ENCODE measurements at regions not wholly inside any gene's neighbourhood (a gene's known extent, or its start where the extent isn't known, plus 50 kb on each side); places are given as distances from the start of the nearest gene placed in this dataset.

- DNase-seq (ENCODE audit: low read depth in 1 of 2, low spot score in 1 of 2) (no peak), ATAC-seq (no peak), FAIRE-seq (no peak)
- ChIA-PET POLR2A (no interaction called here), CTCF (interaction anchor here (1.1 kb wide), 1 partner anchor 11 kb away, joined by 6 read pairs; no protein-coding TSS in a partner anchor)
- 42% methylated on average over 4 of the region's 4 CpGs for WGBS (ENCODE audit: missing lambda C conversion rate)
- H3K9me3 ChIP-seq = 0 out of 3 replicates have a peak, but pooled peaks cover 4% of the 10 kb centered on the region
- H3K4me3 ChIP-seq = no peak overlapping the region
- H3K4me1 ChIP-seq = no peaks in the 10 kb centered on the region
- H3K4me2 ChIP-seq = no peak overlapping the region
- H3K27ac ChIP-seq = no peak overlapping the region
- TF ChIP-seq ATOH8 (CRISPR knock-in tag; IDR thresholded peaks at IDR 0.05; ENCODE audit: low read depth) (no peak), FOXS1 (CRISPR knock-in tag; IDR thresholded peaks at IDR 0.05) (no peak), KDM5A (IDR thresholded peaks at IDR 0.05) (no peak), CBX2 (IDR thresholded peaks at IDR 0.05; ENCODE audit: borderline replicate concordance, low read depth) (no peak), ZC3H11A (IDR thresholded peaks at IDR 0.05) (no peak), EP300 (IDR thresholded peaks at IDR 0.05) (no peak), TP53 (CRISPR knock-in tag; IDR thresholded peaks at IDR 0.05) (no peak), ZNF302 (CRISPR knock-in tag; IDR thresholded peaks at IDR 0.05) (no peak), HOXB13 (CRISPR knock-in tag; IDR thresholded peaks at IDR 0.05; ENCODE audit: low read depth) (no peak), MAZ (IDR thresholded peaks at IDR 0.05; ENCODE audit: borderline replicate concordance, low read depth, low read length) (no peak), ESRRA (IDR thresholded peaks at IDR 0.05; ENCODE audit: borderline replicate concordance, low read length) (no peak), HDAC2 (IDR thresholded peaks at IDR 0.05) (no peak), NR3C1 (IDR thresholded peaks at IDR 0.05) (no peak), TFCP2L1 (CRISPR knock-in tag; IDR thresholded peaks at IDR 0.05) (no peak), RNF2 (IDR thresholded peaks at IDR 0.05; ENCODE audit: borderline replicate concordance, low read depth) (no peak), HEYL (CRISPR knock-in tag; IDR thresholded peaks at IDR 0.05) (no peak), RCOR1 (IDR thresholded peaks at IDR 0.05; ENCODE audit: low read depth, low read length) (no peak)
Measured at GRCh38 chr9:88641456-88642240, 106.7 kb downstream of the NXNL2 start.

- H3K27ac ChIP-seq = no peak overlapping the region
- POLR2A ChIA-PET = no interaction called here
- DNase-seq (ENCODE audit: low read depth in 1 of 2, low spot score in 1 of 2) = no peak
- no peak for TF ChIP-seq RCOR1 (IDR thresholded peaks at IDR 0.05; ENCODE audit: low read depth, low read length)
- no peak for TF ChIP-seq RNF2 (IDR thresholded peaks at IDR 0.05; ENCODE audit: borderline replicate concordance, low read depth)
- TF ChIP-seq MAFK (IDR thresholded peaks at IDR 0.05; ENCODE audit: partially characterized antibody) = peak; percentile 97
- no peak for TF ChIP-seq EHF (CRISPR knock-in tag; IDR thresholded peaks at IDR 0.05)
- TF ChIP-seq HOXA7 (CRISPR knock-in tag; IDR thresholded peaks at IDR 0.05) = no peak
- CTCF ChIA-PET = no interaction called here
- no peaks in the 10 kb centered on the region for H3K4me1 ChIP-seq
- ATAC-seq = no peak
- no peak overlapping the region for H3K4me2 ChIP-seq
- no peak for FAIRE-seq
- H3K9me3 ChIP-seq = 0 out of 3 replicates have a peak, but pooled peaks cover 4% of the 10 kb centered on the region
- H3K4me3 ChIP-seq = no peak overlapping the region
Measured at GRCh38 chr9:88642336-88642735, 107.4 kb downstream of the NXNL2 start.

- DNase-seq (ENCODE audit: low read depth in 1 of 2, low spot score in 1 of 2) = no peak
- Histone ChIP-seq H3K4me3 (no peak overlapping the region), H3K4me1 (no peaks in the 10 kb centered on the region), H3K4me2 (no peak overlapping the region), H3K27ac (no peak overlapping the region), H3K9me3 (0 out of 3 replicates have a peak, but pooled peaks cover 4% of the 10 kb centered on the region)
- no peak for ATAC-seq
- CTCF ChIA-PET = no interaction called here
- no peak for TF ChIP-seq USF2 (IDR thresholded peaks at IDR 0.05)
- TF ChIP-seq MAFK (IDR thresholded peaks at IDR 0.05; ENCODE audit: partially characterized antibody) = peak; percentile 91
- no peak for TF ChIP-seq CEBPB (IDR thresholded peaks at IDR 0.05)
- no peak for TF ChIP-seq POLR2A (IDR thresholded peaks at IDR 0.05; ENCODE audit: low read length)
- no peak for TF ChIP-seq BHLHE40 (IDR thresholded peaks at IDR 0.05; ENCODE audit: low read depth, low read length)
- no peak for TF ChIP-seq KDM5A (IDR thresholded peaks at IDR 0.05)
- TF ChIP-seq POLR2AphosphoS2 (conservative IDR thresholded peaks at IDR 0.05; ENCODE audit: low read length) = no peak
- TF ChIP-seq NFE2L2 (conservative IDR thresholded peaks at IDR 0.05; ENCODE audit: low read length) = peak; percentile 52
- no peak for TF ChIP-seq RCOR1 (IDR thresholded peaks at IDR 0.05; ENCODE audit: low read depth, low read length)
- 50% methylated on average over 4 of the region's 4 CpGs for WGBS (ENCODE audit: missing lambda C conversion rate)
- no peak for FAIRE-seq
- POLR2A ChIA-PET = no interaction called here
Measured at GRCh38 chr9:88643931-88644330, 109.0 kb downstream of the NXNL2 start.
